Body of pancreas (tissue), 4 donors: ENCODE measurements at regions not wholly inside any gene's neighbourhood (a gene's known extent, or its start where the extent isn't known, plus 50 kb on each side); places are given as distances from the start of the nearest gene placed in this dataset.

Experiments used
- CTCF ChIP-seq, 7 experiments: fragments of 450-650 bp in 4 of 7; fragments of 200-600 bp in 3 of 7; sonication (generic) in 3 of 7; IDR thresholded peaks; one replicate each; pipeline ENCODE4 v1.5.1; 2016 to 2019; ENCODE audit warnings: antibody characterized with exemption in 7 of 7
- POLR2A ChIP-seq, 3 donors: fragments of 450-650 bp; IDR thresholded peaks; one replicate each; pipeline ENCODE4 v1.6.1; 2016; ENCODE audit warnings: antibody characterized with exemption in 3 of 3, mild to moderate bottlenecking in 2 of 3

GRCh38 chr13:83681547-83681946, 200.7 kb downstream of the SLITRK1 start:
- no peak for TF ChIP-seq CTCF (IDR thresholded peaks at IDR 0.05)
- TF ChIP-seq POLR2A (IDR thresholded peaks at IDR 0.05): no peak
